IMR-90 (cell line): ENCODE measurements at regions not wholly inside any gene's neighbourhood (a gene's known extent, or its start where the extent isn't known, plus 50 kb on each side); places are given as distances from the start of the nearest gene placed in this dataset.

Experiments
- ATAC-seq: fragments of 200-7000 bp; cut with Tn5 transposase; 2 replicates; pipeline ENCODE4 v1.9.1; 2020; ENCODE audit warnings: low read depth, mild to moderate bottlenecking, moderate library complexity
- BruUV-seq: library from RNA; stranded (reverse); fragments of 400-500 nt; replicated peaks from 2 replicates; lab custom pipeline; 2021; lab: Mats Ljungman, UMichigan
- CTCF ChIA-PET: fragments of 300-600 bp; formaldehyde crosslinking; extraction: SDS; loops from one replicate; lab custom pipeline; 2021; ENCODE audit warnings: antibody characterized with exemption; lab: Yijun Ruan, JAX
- POLR2A ChIA-PET: fragments of 300-600 bp; sonication (Branson Sonifier 250); formaldehyde crosslinking; loops from one replicate; lab custom pipeline; 2022; ENCODE audit warnings: antibody characterized with exemption; ENCODE audit not compliant: unreplicated experiment; lab: Charles Lee
- DNase-seq: peaks from one replicate; pipeline ENCODE4 v3.0.0; 2013
- H2AFZ ChIP-seq: replicated peaks from 2 replicates; pipeline ENCODE3; 2013; ENCODE audit warnings: low read length, mild to moderate bottlenecking; ENCODE audit not compliant: poor library complexity
- H2AK5ac ChIP-seq: 2 replicates; pipeline ENCODE4 v1.6.1; 2013; ENCODE audit warnings: low read depth, low read length, inconsistent platforms
- H2AK9ac ChIP-seq: replicated peaks from 2 replicates; pipeline ENCODE3; 2013; ENCODE audit warnings: mild to moderate bottlenecking, low read depth, low read length, moderate library complexity; ENCODE audit not compliant: poor library complexity
- H2BK120ac ChIP-seq: 2 replicates; pipeline ENCODE4 v1.6.1; 2013; ENCODE audit warnings: low read depth, low read length, inconsistent platforms
- H2BK15ac ChIP-seq: 3 replicates; pipeline ENCODE4 v1.6.1; 2013; ENCODE audit warnings: low read depth, low read length, inconsistent platforms
- H2BK20ac ChIP-seq: 2 replicates; pipeline ENCODE4 v1.6.1; 2013; ENCODE audit warnings: low read depth, mild to moderate bottlenecking, inconsistent platforms, low read length, moderate library complexity
- H2BK5ac ChIP-seq: 2 replicates; pipeline ENCODE4 v1.6.1; 2013; ENCODE audit warnings: mild to moderate bottlenecking, low read depth, low read length, inconsistent platforms; ENCODE audit not compliant: poor library complexity, severe bottlenecking
- H3K14ac ChIP-seq: replicated peaks from 2 replicates; pipeline ENCODE4 v1.6.1; 2013; ENCODE audit warnings: low read depth, low read length, inconsistent platforms
- H3K18ac ChIP-seq: 2 replicates; pipeline ENCODE4 v1.6.1; 2013; ENCODE audit warnings: low read depth, low read length, control low read depth
- H3K23ac ChIP-seq: 2 replicates; pipeline ENCODE4 v1.6.1; 2013; ENCODE audit warnings: low read depth, low read length, inconsistent platforms
- H3K27ac ChIP-seq: 2 replicates; pipeline ENCODE4 v1.5.1; 2013; ENCODE audit warnings: mild to moderate bottlenecking, control low read depth, low read length; ENCODE audit not compliant: insufficient read depth
- H3K27me3 ChIP-seq: 2 replicates; pipeline ENCODE4 v1.6.1; 2013; ENCODE audit warnings: low read length; ENCODE audit not compliant: control insufficient read depth, insufficient read depth
- H3K36me3 ChIP-seq: 2 replicates; pipeline ENCODE4 v1.6.1; 2013; ENCODE audit warnings: low read length, mixed read lengths; ENCODE audit not compliant: control insufficient read depth, insufficient read depth
- H3K4ac ChIP-seq: 2 replicates; pipeline ENCODE4 v1.6.1; 2013; ENCODE audit warnings: low read depth, low read length, inconsistent platforms
- H3K4me1 ChIP-seq: 2 replicates; pipeline ENCODE4 v1.6.1; 2013; ENCODE audit warnings: low read length, mixed read lengths; ENCODE audit not compliant: control insufficient read depth, insufficient read depth
- H3K4me2 ChIP-seq: 2 replicates; pipeline ENCODE4 v1.6.1; 2013; ENCODE audit warnings: low read depth, mild to moderate bottlenecking, control low read depth, low read length, moderate library complexity
- H3K4me3 ChIP-seq: 2 replicates; pipeline ENCODE4 v1.5.1; 2013; ENCODE audit warnings: low read depth, mild to moderate bottlenecking, control low read depth, low read length, moderate library complexity; ENCODE audit not compliant: insufficient read depth
- H3K56ac ChIP-seq: 2 replicates; pipeline ENCODE4 v1.6.1; 2013; ENCODE audit warnings: low read length, inconsistent platforms; ENCODE audit not compliant: insufficient read depth; ENCODE audit errors: extremely low read depth
- H3K79me1 ChIP-seq, 2 experiments: 2 replicates each; pipeline ENCODE4 v1.6.1; 2013; ENCODE audit warnings: low read length in 2 of 2, inconsistent platforms in 1 of 2, low read depth in 1 of 2
- H3K9ac ChIP-seq: 2 replicates; pipeline ENCODE4 v1.6.1; 2013; ENCODE audit warnings: low read depth, low read length, control low read depth
- H3K9me1 ChIP-seq: 2 replicates; pipeline ENCODE4 v1.6.1; 2013; ENCODE audit warnings: low read length, inconsistent platforms; ENCODE audit not compliant: insufficient read depth
- H3K9me3 ChIP-seq: 2 replicates; pipeline ENCODE4 v1.6.1; 2013; ENCODE audit warnings: low read length; ENCODE audit not compliant: control insufficient read depth, insufficient read depth
- H4K20me1 ChIP-seq: 2 replicates; pipeline ENCODE4 v1.6.1; 2013; ENCODE audit warnings: low read length, inconsistent platforms; ENCODE audit not compliant: insufficient read depth
- H4K5ac ChIP-seq: 2 replicates; pipeline ENCODE4 v1.6.1; 2013; ENCODE audit warnings: mild to moderate bottlenecking, low read depth, low read length, control low read depth
- H4K8ac ChIP-seq, 2 experiments: 2 replicates each; pipeline ENCODE4 v1.6.1; 2013; ENCODE audit warnings: low read depth in 2 of 2, low read length in 2 of 2, control low read depth in 1 of 2, inconsistent platforms in 1 of 2
- H4K91ac ChIP-seq: 2 replicates; pipeline ENCODE4 v1.6.1; 2013; ENCODE audit warnings: low read depth, low read length, inconsistent platforms; ENCODE audit not compliant: insufficient read depth
- BHLHE40 ChIP-seq: fragments of 150-350 bp; IDR thresholded peaks from 2 replicates; pipeline ENCODE4 v1.6.1; 2016; ENCODE audit warnings: mild to moderate bottlenecking, low read depth, low read length
- CEBPB ChIP-seq: IDR thresholded peaks from 2 replicates; pipeline ENCODE4 v1.6.1; 2012; ENCODE audit warnings: low read depth, low read length, improper control_type of control experiment
- CHD1 ChIP-seq: IDR thresholded peaks from 2 replicates; pipeline ENCODE4 v1.6.1; 2012; ENCODE audit warnings: low read depth, low read length, improper control_type of control experiment
- CTCF ChIP-seq: conservative IDR thresholded peaks from 2 replicates; pipeline ENCODE4 v1.5.1; 2012; ENCODE audit warnings: mild to moderate bottlenecking, low read depth, low read length, improper control_type of control experiment
- ELK1 ChIP-seq: fragments of 150-350 bp; IDR thresholded peaks from 2 replicates; pipeline ENCODE4 v1.6.1; 2016; ENCODE audit warnings: low read depth, mild to moderate bottlenecking, low read length, moderate library complexity, borderline replicate concordance
- FOS ChIP-seq: fragments of 150-350 bp; IDR thresholded peaks from 2 replicates; pipeline ENCODE4 v1.6.1; 2016; ENCODE audit warnings: low read depth, low read length
- MAFK ChIP-seq: IDR thresholded peaks from 2 replicates; pipeline ENCODE4 v1.6.1; 2012; ENCODE audit warnings: low read depth, low read length, improper control_type of control experiment
- MAZ ChIP-seq: IDR thresholded peaks from 2 replicates; pipeline ENCODE4 v1.6.1; 2012; ENCODE audit warnings: low read depth, mild to moderate bottlenecking, low read length, improper control_type of control experiment, moderate library complexity, borderline replicate concordance
- MXI1 ChIP-seq: IDR thresholded peaks from 2 replicates; pipeline ENCODE4 v1.6.1; 2012; ENCODE audit warnings: low read depth, mild to moderate bottlenecking, low read length, moderate library complexity, borderline replicate concordance
- NFE2L2 ChIP-seq: fragments of 150-350 bp; IDR thresholded peaks from 2 replicates; pipeline ENCODE4 v1.6.1; 2016; ENCODE audit warnings: low read depth, mild to moderate bottlenecking, low read length
- POLR2A ChIP-seq: IDR thresholded peaks from 2 replicates; pipeline ENCODE4 v1.6.1; 2012; ENCODE audit warnings: mild to moderate bottlenecking, low read depth, low read length
- RAD21 ChIP-seq: IDR thresholded peaks from 2 replicates; pipeline ENCODE4 v1.6.1; 2012; ENCODE audit warnings: low read length, improper control_type of control experiment
- RCOR1 ChIP-seq: IDR thresholded peaks from 2 replicates; pipeline ENCODE4 v1.6.1; 2012; ENCODE audit warnings: mild to moderate bottlenecking, low read length, improper control_type of control experiment; ENCODE audit not compliant: insufficient replicate concordance
- RFX5 ChIP-seq: IDR thresholded peaks from 2 replicates; pipeline ENCODE4 v1.8.0; 2012; ENCODE audit warnings: low read depth, mild to moderate bottlenecking, low read length, moderate library complexity
- SMC3 ChIP-seq: fragments of 150-350 bp; IDR thresholded peaks from 2 replicates; pipeline ENCODE4 v1.6.1; 2016; ENCODE audit warnings: low read depth, mild to moderate bottlenecking, antibody characterized with exemption, low read length, moderate library complexity
- USF2 ChIP-seq: fragments of 150-350 bp; IDR thresholded peaks from 2 replicates; pipeline ENCODE4 v1.6.1; 2017; ENCODE audit warnings: mild to moderate bottlenecking, antibody characterized with exemption, low read length, low read depth
- WGBS, 2 experiments: methylation state at CpG; one replicate each; pipeline versions ENCODE4 v1.1.5 to v1.1.7; 2013; ENCODE audit warnings: missing lambda C conversion rate in 2 of 2; ENCODE audit not compliant: insufficient read length in 1 of 2; ENCODE audit errors: extremely low coverage in 2 of 2; 5-methylcytosine and 5-hydroxymethylcytosine counted together
- dilution Hi-C: fragments of 300-500 bp; cut with HindIII; formaldehyde crosslinking; loops from one replicate; pipeline ENCODE4 v1.14.3; 2018; ENCODE audit warnings: low sequenced_read_pairs; ENCODE audit not compliant: unreplicated experiment
- in situ Hi-C: fragments of 300-500 bp; cut with MboI; formaldehyde crosslinking; loops from 3 replicates; pipeline ENCODE4 v1.14.3; 2019; ENCODE audit warnings: low sequenced_read_pairs, inconsistent platforms, mixed read lengths
- intact Hi-C: fragments of 100-400 bp; cut with micrococcal nuclease; formaldehyde crosslinking; loops from 2 replicates; pipeline ENCODE4 v1.10.0; 2022

- Histone ChIP-seq H3K23ac (no peak overlapping the region), H2AK5ac (no peak overlapping the region), H2BK5ac (no peak overlapping the region), H3K27me3 (no peaks in the 10 kb centered on the region), H4K20me1 (no peaks in the 10 kb centered on the region), H3K9me1 (0 out of 2 replicates have a peak, but pooled peaks cover 3% of the 10 kb centered on the region), H3K36me3 (no peaks in the 10 kb centered on the region), H3K14ac (no peak overlapping the region), H3K18ac (no peak overlapping the region), H2BK120ac (no peak overlapping the region), H3K27ac (no peak overlapping the region), H4K5ac (no peak overlapping the region), H2BK15ac (no peak overlapping the region), H4K91ac (no peak overlapping the region), H3K9me3 (no peaks in the 10 kb centered on the region), H3K4ac (no peak overlapping the region), H3K4me1 (peaks cover 3% of the 10 kb centered on the region; the same call in 1 of the 2 replicates), H2AK9ac (no peak overlapping the region), H2BK20ac (no peak overlapping the region), H2AFZ (no peak overlapping the region), H3K4me3 (no peak overlapping the region), H3K79me1 (no peaks in the 10 kb centered on the region), H3K56ac (no peak overlapping the region), H3K9ac (no peak overlapping the region), H4K8ac (no peak overlapping the region), H3K4me2 (no peak overlapping the region)
- no CpG with 5 or more reads among the region's 3 CpGs for WGBS, 2 experiments
- no peak for TF ChIP-seq BHLHE40
- no peak for TF ChIP-seq FOS
- no peak for TF ChIP-seq MXI1
- TF ChIP-seq MAFK = no peak
- no peak for TF ChIP-seq CHD1
- no peak for TF ChIP-seq CEBPB
- TF ChIP-seq SMC3 = no peak
- TF ChIP-seq USF2 = no peak
- TF ChIP-seq RFX5 = no peak
- TF ChIP-seq RAD21 = no peak
- TF ChIP-seq NFE2L2 = no peak
- no peak for TF ChIP-seq RCOR1
- TF ChIP-seq MAZ = no peak
- TF ChIP-seq POLR2A = no peak
- no peak for TF ChIP-seq ELK1
- no peak for TF ChIP-seq CTCF
- BruUV-seq = no TSS peak
- intact Hi-C loops (no loop called here), in situ Hi-C loops (no loop called here), dilution Hi-C loops (no loop called here)
- ChIA-PET CTCF (no interaction called here), POLR2A (no interaction called here)
- no peak for ATAC-seq
- DNase-seq = no peak
These were observed 472.2 kb upstream of the DPPA4 start for GRCh38 chr3:109809513-109809912.
